Activated naive CD8-positive, alpha-beta T cell treated with anti-CD3 and anti-CD28 coated beads, Interleukin-2, amount 50 U/mL, for 16 hours (primary cell): ENCODE measurements at regions not wholly inside any gene's neighbourhood (a gene's known extent, or its start where the extent isn't known, plus 50 kb on each side); places are given as distances from the start of the nearest gene placed in this dataset.
"Not testable (repeated sequence)": the region's sequence is repeated elsewhere in the genome, so short reads cannot be mapped to it uniquely, and the experiment has no call there.

Experiments
- DNase-seq: peaks from one replicate; pipeline ENCODE4 v3.0.0-alpha.2; 2020; ENCODE audit warnings: low read depth, low spot score

DNA sequence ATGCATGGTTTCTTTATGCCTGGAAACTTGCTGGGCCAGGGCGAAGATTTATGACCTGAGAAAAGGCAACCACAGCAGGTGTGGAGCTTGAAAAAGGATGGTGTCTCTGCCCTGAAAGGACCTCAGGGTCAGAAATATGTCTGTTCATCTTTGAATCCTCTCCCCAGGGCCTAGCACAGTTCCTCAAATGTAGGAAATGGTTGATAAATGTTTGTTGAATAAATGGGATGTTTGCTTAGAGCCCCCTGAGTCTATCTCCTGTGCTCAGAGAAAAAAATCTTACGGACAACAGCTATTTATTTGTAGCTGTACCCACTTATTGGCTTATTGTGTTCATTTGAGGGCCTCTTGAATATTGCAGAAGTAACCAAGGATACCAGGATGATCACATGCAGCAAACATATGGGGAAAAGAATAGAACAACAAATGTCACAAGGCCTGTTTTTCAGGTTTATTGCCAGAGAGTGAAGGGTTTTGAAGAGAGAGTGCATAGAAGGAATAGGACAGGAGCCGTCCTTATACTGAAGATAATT lies 114.5 kb downstream of the KLF5 start:
- DNase-seq, result no peak

GRCh38 chr13:73171926-73172325 lies 113.1 kb downstream of the KLF5 start:
- no peak for DNase-seq

GRCh38 chr13:73171271-73171682 lies 112.5 kb downstream of the KLF5 start:
- no peak for DNase-seq

- no peak for DNase-seq
Observed at GRCh38 chr13:73169971-73170370, 111.2 kb downstream of the KLF5 start.

DNA sequence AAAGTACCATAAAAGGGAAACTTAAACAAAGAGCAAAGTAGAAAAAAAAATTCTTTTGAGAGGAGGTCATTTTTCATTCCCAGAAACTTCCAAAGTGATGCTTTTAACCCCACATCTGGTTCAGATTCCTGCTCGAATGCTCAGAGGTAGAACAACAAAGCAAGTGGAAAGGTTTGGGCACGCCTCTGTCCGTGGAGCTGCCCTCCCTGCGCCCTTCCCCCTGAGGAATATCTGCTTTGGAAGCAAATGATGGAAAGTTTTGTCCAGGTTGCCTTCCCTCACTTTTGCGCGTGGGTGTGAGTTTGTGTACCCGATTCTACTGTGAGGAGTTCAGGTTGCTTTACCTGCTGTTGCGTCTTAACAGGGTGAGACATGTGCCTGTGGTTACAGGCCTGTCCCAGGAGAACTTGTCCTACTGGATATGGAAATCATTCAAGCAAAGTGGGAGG lies 110.2 kb downstream of the KLF5 start:
- DNase-seq, result no peak

- DNase-seq, result no peak
Observed at GRCh38 chr13:73168226-73168952, 109.6 kb downstream of the KLF5 start.

- no peak for DNase-seq
Observed at GRCh38 chr13:73167028-73167820, 108.4 kb downstream of the KLF5 start.

DNA sequence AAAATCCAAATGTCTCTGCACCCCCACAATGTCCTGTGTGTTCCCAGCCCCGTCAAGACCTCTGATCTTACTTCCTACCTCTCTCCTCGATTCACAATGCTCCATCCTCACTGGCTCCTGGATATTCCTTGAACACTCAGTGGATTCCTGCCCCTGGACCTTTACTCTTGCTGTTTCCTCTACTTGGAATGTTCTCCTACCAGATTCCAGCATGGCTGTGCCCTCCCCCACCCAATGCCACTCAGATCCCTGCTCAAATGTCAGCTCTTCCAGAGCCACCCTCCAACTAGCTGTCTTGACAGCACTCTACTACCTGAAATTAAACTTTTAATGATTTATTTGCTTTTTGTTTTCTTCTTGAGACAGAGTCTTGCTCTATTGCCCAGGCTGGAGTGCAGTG lies 107.4 kb downstream of the KLF5 start:
- DNase-seq, result no peak

GRCh38 chr13:73162912-73163911 lies 104.4 kb downstream of the KLF5 start:
- DNase-seq, result no peak

DNA sequence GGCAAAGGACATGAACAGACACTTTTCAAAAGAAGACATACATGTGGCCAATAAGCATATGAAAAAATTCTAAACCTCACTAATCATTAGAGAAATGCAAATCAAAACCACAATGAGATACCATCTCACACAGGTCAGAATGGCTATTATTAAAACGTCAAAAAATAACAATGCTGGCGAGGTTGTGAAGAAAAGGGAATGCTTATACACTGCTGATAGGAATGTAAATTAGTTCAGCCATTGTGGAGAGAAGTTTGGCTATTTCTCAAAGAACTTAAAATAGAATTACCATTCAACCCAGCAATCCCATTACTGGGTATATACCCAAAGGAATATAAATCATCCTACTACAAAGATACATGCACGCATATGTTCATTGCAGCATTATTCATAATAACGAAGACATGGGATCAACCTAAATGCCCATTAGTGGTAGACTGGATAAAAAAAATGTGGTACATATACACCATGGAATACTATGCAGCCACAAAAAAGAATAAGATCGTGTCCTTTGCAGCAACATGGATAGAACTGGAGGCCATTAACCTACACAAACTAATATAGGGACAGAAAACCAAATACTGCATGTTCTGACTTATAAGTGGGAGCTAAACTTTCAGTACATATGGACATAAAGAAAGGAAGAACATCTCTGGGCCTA lies 101.7 kb downstream of the KLF5 start:
- DNase-seq, result not testable (repeated sequence)

GRCh38 chr13:73158851-73159250 lies 100.0 kb downstream of the KLF5 start:
- no peak for DNase-seq

GRCh38 chr13:73157031-73157430 lies 98.2 kb downstream of the KLF5 start:
- no peak for DNase-seq

DNA sequence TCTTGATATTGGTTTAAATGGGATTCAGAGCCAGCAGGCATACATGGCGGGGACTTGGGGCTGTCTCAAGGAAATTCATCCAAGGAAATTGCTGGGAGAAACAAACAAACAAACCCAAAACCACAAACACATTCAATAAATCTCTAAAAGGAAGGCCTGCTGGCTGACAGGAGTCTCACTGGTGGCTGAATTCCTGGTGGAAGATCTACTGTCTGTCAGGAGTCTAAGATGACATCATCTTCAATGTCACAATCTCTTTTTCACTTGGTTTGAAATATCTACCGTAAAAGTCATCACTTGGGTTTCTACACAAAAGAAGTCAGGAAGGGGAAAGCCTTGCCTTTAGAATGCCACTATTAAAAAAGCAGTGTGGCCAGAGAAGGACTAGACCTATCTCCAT lies 87.9 kb downstream of the KLF5 start:
- no peak for DNase-seq

DNA sequence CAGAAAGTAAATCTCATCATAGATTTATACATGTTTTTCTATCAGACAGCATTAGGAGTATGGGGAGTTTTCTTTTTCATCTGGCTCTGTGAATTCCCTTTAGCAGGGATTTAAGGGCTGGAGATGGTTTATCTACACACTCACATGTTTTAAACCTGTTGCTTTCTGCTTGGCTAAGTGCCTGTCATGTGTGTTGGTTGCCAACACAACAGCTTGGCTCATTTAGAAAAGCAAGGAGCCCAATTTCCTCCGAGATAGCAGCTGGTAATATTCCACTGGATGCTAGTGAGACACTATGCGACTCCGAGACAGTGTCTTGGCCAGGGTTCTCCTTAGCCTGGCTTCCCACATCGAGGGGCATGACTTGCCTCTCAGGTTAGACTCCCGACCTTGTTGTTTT lies 83.3 kb downstream of the KLF5 start:
- no peak for DNase-seq

- DNase-seq, result no peak
Observed at GRCh38 chr13:73141292-73141771, 82.5 kb downstream of the KLF5 start.

DNA sequence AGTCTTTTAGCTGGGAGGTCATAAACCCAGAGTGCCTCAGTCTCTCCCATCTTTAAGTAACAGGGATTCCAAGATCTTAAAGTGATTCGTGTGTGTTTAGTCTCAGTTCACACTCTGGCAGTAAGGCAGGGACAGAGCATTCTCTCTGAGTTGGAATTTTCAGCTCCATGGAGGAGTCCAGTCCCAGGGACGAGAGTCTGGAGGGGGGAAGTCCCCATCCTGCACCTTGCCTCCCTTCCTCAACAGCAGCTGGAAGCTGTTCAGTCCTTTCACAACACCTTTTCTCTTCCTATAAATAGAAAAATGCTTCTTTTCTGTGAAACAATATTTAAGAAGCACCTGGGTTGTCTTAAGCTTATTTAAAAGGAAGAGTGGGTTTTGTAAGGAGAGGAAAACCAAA lies 82.0 kb downstream of the KLF5 start:
- DNase-seq, result no peak

DNA sequence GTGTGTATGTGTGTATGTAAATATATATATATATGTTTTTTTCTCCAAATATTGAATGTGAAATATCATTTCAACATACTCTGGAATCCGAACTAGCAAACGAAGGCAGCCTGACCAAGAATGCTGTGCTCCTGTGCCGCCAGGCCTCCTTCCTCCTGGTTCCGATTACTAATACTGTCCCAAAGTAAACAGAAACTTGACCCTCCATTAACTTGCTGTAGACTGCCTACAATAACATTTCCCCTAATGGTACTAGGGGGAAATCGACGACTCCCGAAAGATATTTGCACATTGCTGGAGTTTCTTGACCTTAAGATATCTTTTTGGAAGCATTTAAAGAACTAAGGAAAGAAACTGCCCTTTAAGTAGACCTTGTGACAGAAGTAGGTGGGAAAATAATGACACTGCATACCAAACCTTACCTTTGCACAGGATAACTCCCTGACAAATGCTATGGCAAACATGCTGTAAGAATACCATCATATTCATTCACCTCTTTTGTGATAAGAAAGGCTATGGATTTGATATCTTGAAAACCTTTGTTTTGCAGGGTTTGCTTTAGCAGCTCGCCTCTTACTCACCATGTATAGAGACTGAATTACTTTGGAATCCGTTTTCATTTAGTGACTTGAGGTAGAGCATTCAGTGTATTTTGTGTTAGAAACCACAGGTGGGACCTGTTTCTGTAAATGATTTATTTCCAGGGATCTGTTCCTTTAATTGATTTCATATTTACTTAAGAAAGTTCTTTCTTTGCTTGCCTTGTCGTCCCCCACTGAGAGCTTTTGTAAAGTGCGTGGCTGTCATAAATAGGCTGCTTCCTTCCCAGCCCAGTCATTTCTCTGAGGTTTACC lies 80.1 kb downstream of the KLF5 start:
- no peak for DNase-seq

GRCh38 chr13:73138276-73138637 lies 79.5 kb downstream of the KLF5 start:
- DNase-seq, result no peak

DNA sequence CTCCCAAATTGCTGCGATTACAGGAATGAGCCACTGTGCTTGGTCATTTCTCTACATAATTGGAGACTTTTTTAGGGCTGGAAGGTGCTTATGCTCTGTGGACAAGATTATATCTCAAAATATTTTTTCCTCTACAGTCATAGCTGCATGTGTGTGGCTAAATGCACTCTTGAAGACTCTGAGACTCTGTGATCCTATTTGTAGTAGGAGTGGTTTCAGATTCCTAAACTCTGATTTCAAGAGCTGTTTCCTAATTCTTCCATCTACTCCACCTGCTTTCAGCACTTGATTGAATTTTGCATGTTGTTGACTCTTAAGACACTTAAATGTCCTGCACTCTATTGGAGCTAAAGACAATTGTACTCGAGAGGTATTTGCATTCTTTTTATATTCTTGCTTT lies 78.0 kb downstream of the KLF5 start:
- DNase-seq, result no peak

- no peak for DNase-seq
Observed at GRCh38 chr13:73133531-73133930, 74.7 kb downstream of the KLF5 start.
